Heart left ventricle (tissue), 13 donors: ENCODE measurements at regions not wholly inside any gene's neighbourhood (a gene's known extent, or its start where the extent isn't known, plus 50 kb on each side); places are given as distances from the start of the nearest gene placed in this dataset.

ENCODE experiments used
- POLR2A ChIP-seq, 2 donors: fragments of 450-650 bp; IDR thresholded peaks; one replicate each; pipeline ENCODE4 v1.6.1; 2017; ENCODE audit warnings: antibody characterized with exemption in 2 of 2, mild to moderate bottlenecking in 2 of 2, moderate library complexity in 2 of 2
- TF ChIP-seq, protein P1 (sequence below), 12 donors: fragments of 200-600 bp; sonication (generic) in 4 of 12; IDR thresholded peaks; one replicate each; pipeline versions ENCODE4 v1.5.0 to v1.8.0; 2018 to 2022; ENCODE audit warnings: antibody characterized with exemption in 12 of 12, mild to moderate bottlenecking in 5 of 12
- donor health status: ischemic (EF 13 %, LVEDD 7.1; RV severe dilation, severe dysfunction).
- donor health status: DM: no; HTN: yes; CAD: no.
- donor health status: DM: no; HTN: no; CAD: no.
- donor health status: ischemic (EF 25% LVEDD 6.9; RV normal size, moderate dysfunction).
- donor health status: ischemic (EF 25% LVEDD 5.7; RV mildly dilated, moderate dysfunction).
- donor health status: ischemic (EF 35%, LVEDD 5.7; RV mildly dilated, moderate dysfunction).
- donor health status: nonischemic (EF 11% LVEDD 7.7; RV severe dilation, severe dysfunction).
- donor health status: DM: yes; HTN: yes; CAD: no.
- donor health status: PGD.
- donor health status: ischemic (EF 29% LVEDD 5.4; RV normal size, mild dysfunction).
- donor health status: nonischemic (EF 23%, LVEDD 6.1; RV moderate dilation, normal function).

DNA sequence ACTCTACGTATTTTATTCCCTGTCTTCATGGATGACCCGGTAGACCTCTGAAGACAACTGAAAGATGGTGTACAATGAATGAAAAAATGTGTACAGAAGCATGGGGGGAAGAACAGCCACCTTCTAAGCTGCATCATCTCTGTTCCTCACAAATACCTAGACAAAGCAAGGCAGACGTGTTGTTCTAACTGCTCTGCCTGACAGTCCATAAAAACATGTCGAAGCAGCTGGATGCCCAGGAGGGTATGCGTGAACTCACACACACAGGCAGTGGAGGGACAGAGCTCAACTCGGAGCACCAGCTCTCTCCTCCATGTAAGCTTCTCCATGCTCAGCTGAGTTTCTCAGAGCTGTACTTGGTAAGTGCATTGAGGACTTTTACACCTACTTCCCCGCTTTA is 327.4 kb downstream of the CTTN start:
- TF ChIP-seq, protein P1, sequence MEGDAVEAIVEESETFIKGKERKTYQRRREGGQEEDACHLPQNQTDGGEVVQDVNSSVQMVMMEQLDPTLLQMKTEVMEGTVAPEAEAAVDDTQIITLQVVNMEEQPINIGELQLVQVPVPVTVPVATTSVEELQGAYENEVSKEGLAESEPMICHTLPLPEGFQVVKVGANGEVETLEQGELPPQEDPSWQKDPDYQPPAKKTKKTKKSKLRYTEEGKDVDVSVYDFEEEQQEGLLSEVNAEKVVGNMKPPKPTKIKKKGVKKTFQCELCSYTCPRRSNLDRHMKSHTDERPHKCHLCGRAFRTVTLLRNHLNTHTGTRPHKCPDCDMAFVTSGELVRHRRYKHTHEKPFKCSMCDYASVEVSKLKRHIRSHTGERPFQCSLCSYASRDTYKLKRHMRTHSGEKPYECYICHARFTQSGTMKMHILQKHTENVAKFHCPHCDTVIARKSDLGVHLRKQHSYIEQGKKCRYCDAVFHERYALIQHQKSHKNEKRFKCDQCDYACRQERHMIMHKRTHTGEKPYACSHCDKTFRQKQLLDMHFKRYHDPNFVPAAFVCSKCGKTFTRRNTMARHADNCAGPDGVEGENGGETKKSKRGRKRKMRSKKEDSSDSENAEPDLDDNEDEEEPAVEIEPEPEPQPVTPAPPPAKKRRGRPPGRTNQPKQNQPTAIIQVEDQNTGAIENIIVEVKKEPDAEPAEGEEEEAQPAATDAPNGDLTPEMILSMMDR (IDR thresholded peaks at IDR 0.05): no peak
- no peak for TF ChIP-seq POLR2A (IDR thresholded peaks at IDR 0.05)
